HG03025 (cell line): ENCODE measurements at regions not wholly inside any gene's neighbourhood (a gene's known extent, or its start where the extent isn't known, plus 50 kb on each side); places are given as distances from the start of the nearest gene placed in this dataset.

ENCODE experiments used
- ATAC-seq: cut with Tn5 transposase; IDR thresholded peaks from one replicate; pipeline ENCODE4 v1.9.1; 2021; ENCODE audit warnings: mild to moderate bottlenecking, moderate library complexity; ENCODE audit not compliant: unreplicated experiment, low FRiP score

GRCh38 chr2:139083121-139083520 is 302.9 kb upstream of the NXPH2 start:
- no peak for ATAC-seq

- no peak for ATAC-seq
Observed at GRCh38 chr2:139080244-139080643, 300.1 kb upstream of the NXPH2 start.

GRCh38 chr2:139079311-139079710 is 299.1 kb upstream of the NXPH2 start:
- no peak for ATAC-seq

GRCh38 chr2:139078376-139078775 is 298.2 kb upstream of the NXPH2 start:
- ATAC-seq: no peak

GRCh38 chr2:139077099-139077737 is 297.0 kb upstream of the NXPH2 start:
- ATAC-seq: no peak

- ATAC-seq: no peak
Observed at GRCh38 chr2:139067874-139068273, 287.7 kb upstream of the NXPH2 start.

- no peak for ATAC-seq
Observed at GRCh38 chr2:139067072-139067471, 286.9 kb upstream of the NXPH2 start.

GRCh38 chr2:139064159-139064558 is 284.0 kb upstream of the NXPH2 start:
- no peak for ATAC-seq

- no peak for ATAC-seq
Observed at GRCh38 chr2:139059617-139060016, 279.4 kb upstream of the NXPH2 start.

GRCh38 chr2:139055202-139055601 is 275.0 kb upstream of the NXPH2 start:
- ATAC-seq: no peak

- ATAC-seq: no peak
Observed at GRCh38 chr2:139048017-139048416, 267.8 kb upstream of the NXPH2 start.

- ATAC-seq: no peak
Observed at GRCh38 chr2:139045524-139045923, 265.3 kb upstream of the NXPH2 start.

- no peak for ATAC-seq
Observed at GRCh38 chr2:139034064-139034463, 253.9 kb upstream of the NXPH2 start.

- ATAC-seq: no peak
Observed at GRCh38 chr2:139033300-139033699, 253.1 kb upstream of the NXPH2 start.

GRCh38 chr2:139031722-139032121 is 251.5 kb upstream of the NXPH2 start:
- ATAC-seq: peak; percentile 75

- no peak for ATAC-seq
Observed at GRCh38 chr2:139020287-139020686, 240.1 kb upstream of the NXPH2 start.

- ATAC-seq: no peak
Observed at GRCh38 chr2:139018252-139018651, 238.1 kb upstream of the NXPH2 start.

GRCh38 chr2:139007130-139007529 is 226.9 kb upstream of the NXPH2 start:
- ATAC-seq: no peak

- ATAC-seq: no peak
Observed at GRCh38 chr2:139000131-139000785, 220.1 kb upstream of the NXPH2 start.

GRCh38 chr2:138997856-138998517 is 217.8 kb upstream of the NXPH2 start:
- no peak for ATAC-seq

GRCh38 chr2:138997346-138997745 is 217.2 kb upstream of the NXPH2 start:
- ATAC-seq: no peak

- no peak for ATAC-seq
Observed at GRCh38 chr2:138994502-138994901, 214.3 kb upstream of the NXPH2 start.
